Dermis microvascular lymphatic vessel endothelial cell (primary cell): ENCODE measurements at regions not wholly inside any gene's neighbourhood (a gene's known extent, or its start where the extent isn't known, plus 50 kb on each side); places are given as distances from the start of the nearest gene placed in this dataset.
A peak's percentile ranks its signal among the peaks of the same experiment; 100 is the strongest.

Experiments
- DNase-seq, 2 donors: peaks; one replicate each; pipeline versions ENCODE4 v3.0.0 to v3.0.0-alpha.2; 2010; ENCODE audit warnings: low read depth in 2 of 2

DNA sequence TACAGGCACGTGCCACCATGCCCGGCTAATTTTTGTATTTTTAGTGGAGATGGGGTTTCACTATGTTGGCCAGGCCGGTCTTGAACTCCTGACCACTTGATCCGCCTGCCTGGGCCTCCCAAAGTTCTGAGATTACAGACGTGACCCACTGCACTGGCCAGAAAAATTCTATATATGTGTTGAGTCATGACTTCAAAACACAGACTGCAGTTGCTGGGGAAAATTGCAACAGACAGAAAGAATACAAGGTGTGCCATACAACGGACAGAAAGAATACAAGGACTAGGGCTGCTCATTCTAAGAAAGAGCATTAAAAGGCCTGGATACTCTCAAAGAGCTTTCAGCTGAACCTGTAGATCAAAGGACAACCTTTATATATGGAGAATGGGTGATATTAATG is 109.6 kb upstream of the ACSL4 start:
- no peak for DNase-seq

DNA sequence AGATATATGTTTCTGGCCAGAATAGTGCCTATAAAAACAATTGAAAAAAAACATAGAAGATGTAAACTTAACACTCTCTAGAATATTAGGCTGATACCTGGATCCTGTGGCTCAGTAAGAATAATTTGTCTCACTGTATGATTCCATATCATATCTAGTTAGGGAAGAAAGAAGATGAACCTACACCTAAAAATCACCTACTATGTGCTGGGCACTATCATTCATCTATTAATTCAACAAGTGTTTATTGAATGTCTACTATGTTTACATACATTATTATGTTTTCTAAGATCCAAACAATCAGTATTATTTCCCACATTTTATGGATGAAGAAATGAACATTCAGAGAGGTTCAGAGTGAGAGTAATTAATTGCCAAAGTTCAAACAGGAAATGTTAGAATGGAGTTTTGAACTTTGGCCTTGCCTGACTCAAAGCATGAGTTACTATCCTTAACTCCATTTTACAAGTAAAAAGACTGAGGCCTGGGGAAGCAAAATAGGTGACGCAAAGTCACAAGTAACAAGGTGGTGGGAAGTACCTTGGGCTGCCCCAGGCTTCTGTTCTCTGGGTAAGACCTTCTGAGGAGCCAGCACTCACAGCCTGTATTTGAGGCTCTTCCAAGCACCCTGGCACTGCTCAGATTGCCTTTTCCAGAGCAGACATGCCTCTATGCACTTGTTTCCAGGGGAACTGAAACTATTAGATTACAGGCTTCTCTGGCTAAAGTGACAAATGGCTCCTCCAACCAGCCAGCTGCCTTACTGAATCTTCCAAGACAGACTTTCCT is 111.1 kb upstream of the ACSL4 start:
- DNase-seq = no peak

DNA sequence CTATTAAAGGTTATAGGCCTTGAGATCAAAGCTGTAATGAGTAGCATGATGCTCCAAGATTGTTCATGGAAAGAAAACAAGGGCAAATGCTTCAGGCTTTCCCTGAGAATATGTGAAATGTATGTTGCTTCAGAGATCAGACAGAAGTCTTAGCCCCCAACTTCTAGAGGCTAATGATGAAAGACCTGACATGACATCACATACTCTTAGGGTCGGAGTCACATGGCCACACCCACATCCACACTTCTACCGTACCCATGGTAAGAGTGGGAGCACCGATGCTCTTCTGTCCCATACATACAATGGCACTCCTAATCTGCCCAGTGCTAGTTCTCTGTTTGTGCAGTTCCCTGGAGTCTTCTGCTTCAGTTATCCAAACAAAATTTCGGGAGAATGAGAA is 111.9 kb upstream of the ACSL4 start:
- no peak for DNase-seq

DNA sequence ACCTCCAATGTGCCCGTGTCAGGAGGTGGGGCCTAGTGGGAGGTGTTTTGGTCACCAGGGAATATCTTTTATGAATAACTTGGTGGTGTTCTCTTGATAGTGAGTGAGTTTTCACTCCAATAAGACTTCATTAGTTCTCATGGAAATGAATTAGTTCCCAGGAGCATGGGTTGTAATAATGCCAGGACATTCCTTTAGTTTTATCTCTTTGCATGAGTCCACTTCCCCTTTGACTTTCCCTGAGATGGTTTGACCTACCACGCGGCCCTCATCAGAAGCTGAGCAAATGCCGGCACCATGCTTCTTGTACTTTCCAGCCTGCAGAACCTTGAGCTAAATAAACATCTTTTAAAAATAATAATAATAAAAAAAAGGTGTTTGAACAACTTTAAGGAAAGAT is 112.9 kb upstream of the ACSL4 start:
- DNase-seq = no peak

DNA sequence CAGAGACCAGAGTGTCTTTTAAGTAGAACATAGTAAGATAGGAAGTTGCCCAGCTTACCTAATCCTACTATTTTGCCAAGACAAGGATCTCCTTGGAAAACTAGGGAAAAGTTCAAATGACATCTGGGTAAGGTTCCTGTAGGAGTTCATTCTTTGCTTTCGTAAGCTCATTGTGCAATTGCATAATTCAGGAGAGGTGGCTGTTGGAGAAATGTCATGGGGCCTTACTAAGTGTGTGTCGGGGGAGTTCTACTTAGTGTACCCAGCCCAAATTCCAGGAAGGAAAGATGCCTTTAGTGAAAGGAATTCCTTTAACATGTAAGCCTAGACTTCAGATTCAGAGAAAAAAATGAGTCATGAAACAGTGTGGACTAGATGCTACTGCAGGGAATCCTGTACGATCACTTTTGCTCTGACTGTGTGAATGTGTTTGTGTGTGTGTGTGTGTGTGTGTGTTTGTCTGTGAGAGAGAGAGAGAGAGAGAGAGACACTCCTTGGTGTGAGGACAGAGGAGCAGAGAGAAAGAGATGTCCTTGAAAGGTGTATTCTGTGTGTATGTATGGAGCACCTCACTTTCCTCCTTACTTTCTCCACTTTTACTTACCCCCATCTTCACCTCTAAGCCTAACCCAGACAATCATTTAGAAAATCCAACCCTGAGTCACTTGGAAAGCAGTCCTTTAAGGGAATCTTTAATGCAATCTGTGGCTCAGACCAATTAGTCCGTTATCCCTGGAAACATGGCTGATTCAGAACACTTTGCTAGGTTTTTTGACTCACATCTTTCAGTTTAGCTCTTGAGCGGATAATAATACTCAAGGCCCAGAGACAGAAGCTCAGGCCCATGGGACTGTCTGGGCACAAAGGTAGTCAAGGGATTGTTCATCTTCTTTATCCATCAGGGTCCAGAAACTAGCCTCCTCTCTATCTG is 114.5 kb upstream of the ACSL4 start:
- DNase-seq = no peak

GRCh38 chrX:109848461-109849050 is 115.5 kb upstream of the ACSL4 start:
- DNase-seq = peak in 1 of 2 donors; percentile 1

GRCh38 chrX:109854096-109854495 is 121.0 kb upstream of the ACSL4 start:
- no peak for DNase-seq

- peak in 1 of 2 donors; percentile 20 for DNase-seq
These were observed 122.4 kb upstream of the ACSL4 start for GRCh38 chrX:109855501-109855900.

- DNase-seq = peak; percentile 4 to 38
These were observed 123.9 kb upstream of the ACSL4 start for GRCh38 chrX:109856974-109857373.

DNA sequence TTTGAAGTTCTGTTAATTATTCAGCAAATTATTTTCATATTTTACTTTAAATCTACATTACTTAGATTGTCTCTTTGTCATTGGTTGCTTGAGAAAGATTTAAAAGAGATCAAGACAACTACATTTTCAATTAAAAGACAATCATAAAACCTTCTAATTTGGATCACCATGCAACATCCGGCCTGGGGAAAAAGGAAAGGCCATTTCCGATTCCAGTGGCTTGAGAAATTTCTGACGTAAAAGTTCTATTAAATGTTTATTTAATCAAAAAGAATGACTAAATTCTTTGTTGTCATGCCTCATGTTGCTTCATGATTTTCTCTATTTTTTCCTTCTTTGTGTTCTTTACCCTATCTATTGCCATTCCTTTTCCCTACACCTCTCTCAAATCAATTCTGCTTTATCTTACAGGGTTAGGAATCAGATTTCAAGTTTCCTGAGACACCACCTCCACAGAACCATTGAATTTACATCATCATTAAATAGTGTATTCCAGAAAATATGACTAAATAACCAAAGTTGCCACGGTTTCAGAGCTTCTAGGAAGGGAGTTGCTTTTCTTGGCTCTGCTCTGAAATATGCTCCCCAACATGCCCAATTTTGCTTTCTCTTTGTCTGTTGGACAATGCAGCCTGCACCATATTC is 124.6 kb upstream of the ACSL4 start:
- peak; percentile 5 to 9 for DNase-seq

DNA sequence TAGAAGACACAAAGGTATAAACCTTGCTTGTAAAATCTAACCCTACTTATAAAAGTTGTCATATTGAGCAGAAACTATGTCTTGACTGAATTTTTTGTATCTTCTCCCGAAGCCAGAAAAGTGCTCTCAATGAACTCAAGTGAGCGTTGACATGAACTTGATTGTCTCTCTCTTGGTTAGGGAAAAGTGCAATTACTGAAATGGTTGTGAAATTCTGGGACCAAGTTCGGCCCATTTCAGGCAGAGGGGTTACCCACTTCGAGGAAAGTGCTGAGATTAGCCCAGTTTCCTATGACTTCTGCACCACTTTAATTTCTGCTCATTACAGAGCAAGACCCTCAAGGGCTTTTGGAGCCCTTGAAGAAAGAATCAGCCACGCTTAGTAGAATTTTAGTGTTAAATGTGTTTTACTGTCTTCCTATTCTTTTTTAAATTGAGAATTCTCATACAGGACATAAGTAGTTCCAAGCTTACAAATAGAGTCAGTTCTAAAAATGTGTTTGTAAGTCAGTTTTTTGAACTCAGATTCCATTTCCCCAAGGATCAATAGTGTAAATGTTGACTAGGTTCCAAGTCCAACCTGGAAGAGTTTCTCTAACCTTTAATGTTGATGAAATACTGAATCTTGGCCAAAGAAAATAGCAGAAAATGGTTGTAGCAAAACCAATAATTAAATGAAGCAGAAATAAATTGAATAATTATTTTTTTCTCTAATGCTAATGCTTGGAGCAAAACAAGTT is 125.7 kb upstream of the ACSL4 start:
- DNase-seq = no peak

DNA sequence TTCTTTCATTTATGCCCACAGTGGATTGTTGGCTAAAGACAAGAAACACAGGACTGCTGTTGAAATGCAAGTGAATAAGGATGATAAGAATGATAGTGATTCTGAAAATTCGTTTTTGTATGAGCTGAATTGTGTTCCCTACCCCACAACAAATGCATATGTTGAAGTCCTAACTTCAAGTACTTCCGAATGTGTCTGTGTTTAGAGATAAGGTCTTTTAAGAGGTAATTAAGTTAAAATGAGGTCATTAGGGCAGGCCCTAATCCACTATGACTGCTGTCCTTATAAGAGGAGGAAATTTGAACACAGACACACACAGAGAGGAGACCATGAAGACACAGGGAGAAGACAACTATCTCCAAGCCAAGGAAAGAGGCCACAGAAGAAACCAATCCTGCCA is 126.6 kb upstream of the ACSL4 start:
- DNase-seq = no peak

- no peak for DNase-seq
These were observed 129.4 kb upstream of the ACSL4 start for GRCh38 chrX:109862433-109862832.

GRCh38 chrX:109863811-109864210 is 130.8 kb upstream of the ACSL4 start:
- no peak for DNase-seq

- DNase-seq = no peak
These were observed 131.6 kb upstream of the TMEM164 start for GRCh38 chrX:109871121-109871888.

- peak; percentile 9 to 10 for DNase-seq
These were observed 130.7 kb upstream of the TMEM164 start for GRCh38 chrX:109872021-109872732.

DNA sequence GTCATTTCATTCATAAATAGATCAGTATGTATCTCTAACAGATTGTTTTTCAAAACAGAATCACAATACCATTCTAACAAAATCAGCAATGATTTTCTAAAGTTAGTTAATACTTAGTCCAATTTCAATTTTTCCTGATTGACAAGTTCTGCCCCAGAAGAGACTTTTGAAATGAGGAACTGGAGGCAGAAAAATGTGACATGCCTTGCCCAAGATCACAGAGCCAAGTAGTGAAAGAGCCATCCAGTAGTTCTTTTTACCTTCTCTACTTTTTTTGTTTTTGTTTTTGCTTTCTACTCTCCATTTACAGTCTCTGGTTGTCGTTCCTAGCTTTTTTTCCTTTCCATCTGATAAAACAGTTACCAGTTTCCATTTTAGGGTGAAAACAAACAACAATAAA is 129.3 kb upstream of the TMEM164 start:
- no peak for DNase-seq

- no peak for DNase-seq
These were observed 128.9 kb upstream of the TMEM164 start for GRCh38 chrX:109873983-109874382.

DNA sequence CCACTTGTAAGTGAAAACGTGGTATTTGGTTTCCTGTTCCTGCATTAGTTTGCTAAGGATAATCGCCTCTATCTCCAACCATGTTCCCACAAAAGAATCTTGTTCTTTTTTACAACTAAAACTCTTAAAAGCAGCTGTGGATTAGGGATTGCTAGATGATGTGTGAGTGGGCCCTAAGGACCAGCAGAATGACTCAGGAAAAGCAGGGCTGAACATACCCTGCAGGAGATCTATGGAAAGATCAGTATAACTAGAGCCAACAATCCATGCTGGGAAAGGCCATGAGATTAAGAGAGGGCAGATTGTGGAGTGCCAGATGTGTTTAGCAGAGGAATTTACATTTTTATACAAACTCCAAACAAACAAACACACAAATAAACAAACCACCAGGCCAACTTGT is 128.4 kb upstream of the TMEM164 start:
- DNase-seq = no peak

DNA sequence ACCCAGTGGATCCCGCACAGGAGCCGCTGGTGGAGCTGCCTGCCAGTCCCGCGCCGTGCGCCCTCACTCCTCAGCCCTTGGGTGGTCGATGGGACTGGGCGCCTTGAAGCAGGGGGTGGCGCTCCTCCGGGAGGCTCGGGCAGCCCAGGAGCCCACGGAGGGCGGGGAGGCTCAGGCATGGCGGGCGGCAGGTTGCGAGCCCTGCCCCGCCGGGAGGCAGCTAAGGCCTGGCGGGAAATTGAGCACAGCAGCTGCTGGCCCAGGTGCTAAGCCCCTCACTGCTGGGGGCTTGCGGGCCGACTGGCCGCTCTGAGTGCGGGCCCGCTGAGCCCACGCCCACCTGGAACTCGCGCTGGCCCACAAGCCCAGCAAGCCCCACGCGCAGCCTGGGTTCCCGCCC is 127.1 kb upstream of the TMEM164 start:
- DNase-seq = no peak
